Endothelial cell of umbilical vein (primary cell): ENCODE measurements at regions not wholly inside any gene's neighbourhood (a gene's known extent, or its start where the extent isn't known, plus 50 kb on each side); places are given as distances from the start of the nearest gene placed in this dataset.

Experiments
- BruUV-seq: library from RNA; stranded (reverse); fragments of 400-500 nt; replicated peaks from 2 replicates; lab custom pipeline; 2021; lab: Mats Ljungman, UMichigan
- CTCF ChIA-PET: fragments of 300-600, 350-600 bp; sonication (Branson Sonifier 250); formaldehyde crosslinking; loops from one replicate; lab custom pipeline; 2021; ENCODE audit warnings: antibody characterized with exemption, inconsistent platforms; lab: Charles Lee
- POLR2A ChIA-PET: fragments of 300-600, 350-600 bp; sonication (Branson Sonifier 250); formaldehyde crosslinking; loops from one replicate; lab custom pipeline; 2021; ENCODE audit warnings: antibody characterized with exemption, inconsistent platforms; lab: Charles Lee
- DNase-seq: peaks from one replicate; pipeline ENCODE4 v3.0.0-alpha.2; 2011; ENCODE audit warnings: low read depth, low spot score
- FAIRE-seq: peaks from 2 replicates; lab custom pipeline; 2011; peaks lifted over from hg19 to GRCh38; lab: Jason Lieb, UNC
- H2AFZ ChIP-seq: 2 replicates; pipeline ENCODE4 v1.6.0; 2012; ENCODE audit warnings: low read depth, low read length, control low read depth, inconsistent platforms
- H3K27ac ChIP-seq: 2 replicates; pipeline ENCODE4 v1.5.1; 2011; ENCODE audit warnings: low read depth, mild to moderate bottlenecking, control low read depth, low read length, moderate library complexity; ENCODE audit not compliant: insufficient read depth
- H3K27me3 ChIP-seq, 2 experiments: 2 replicates each; pipeline versions ENCODE4 v1.6.0 to v1.6.1; 2011; ENCODE audit warnings: low read length in 2 of 2, mixed read lengths in 1 of 2; ENCODE audit not compliant: control insufficient read depth in 2 of 2, insufficient read depth in 2 of 2
- H3K36me3 ChIP-seq, 2 experiments: 2 replicates in 1 of 2; 3 replicates in 1 of 2; pipeline ENCODE4 v1.5.1; 2011; ENCODE audit warnings: low read length in 2 of 2, mild to moderate bottlenecking in 1 of 2, moderate library complexity in 1 of 2; ENCODE audit not compliant: control insufficient read depth in 2 of 2, insufficient read depth in 2 of 2; ENCODE audit errors: extremely low read depth in 1 of 2
- H3K4me1 ChIP-seq: 3 replicates; pipeline ENCODE4 v1.5.1; 2011; ENCODE audit warnings: mild to moderate bottlenecking, low read length; ENCODE audit not compliant: control insufficient read depth, insufficient read depth; ENCODE audit errors: extremely low read depth
- H3K4me2 ChIP-seq: 2 replicates; pipeline ENCODE4 v1.6.1; 2011; ENCODE audit warnings: low read length, control low read depth, mixed read lengths; ENCODE audit not compliant: insufficient read depth
- H3K4me3 ChIP-seq, 3 experiments: fragments of 200-600 bp in 1 of 3; sonication (generic), shearing (Covaris generic) in 1 of 3; replicated peaks in 1 of 3; 2 replicates each; pipeline ENCODE4 v1.5.1; 2011 to 2016; ENCODE audit warnings: control low read depth in 3 of 3, low read length in 3 of 3, mild to moderate bottlenecking in 2 of 3, inconsistent platforms in 1 of 3, low read depth in 1 of 3, moderate library complexity in 1 of 3; ENCODE audit not compliant: insufficient read depth in 1 of 3
- H3K79me2 ChIP-seq: 2 replicates; pipeline ENCODE4 v1.6.0; 2012; ENCODE audit warnings: low read length, inconsistent platforms; ENCODE audit not compliant: control insufficient read depth, insufficient read depth
- H3K9ac ChIP-seq: replicated peaks from 2 replicates; pipeline ENCODE3; 2011; ENCODE audit warnings: low read length, control low read depth; ENCODE audit not compliant: insufficient read depth; ENCODE audit errors: extremely low read depth
- H3K9me1 ChIP-seq: replicated peaks from 3 replicates; pipeline ENCODE4 v1.6.0; 2011; ENCODE audit warnings: mild to moderate bottlenecking, low read length; ENCODE audit not compliant: control insufficient read depth, insufficient read depth; ENCODE audit errors: extremely low read depth
- H3K9me3 ChIP-seq: replicated peaks from 2 replicates; pipeline ENCODE4 v1.5.1; 2012; ENCODE audit warnings: low read length, inconsistent platforms; ENCODE audit not compliant: control insufficient read depth, insufficient read depth
- H4K20me1 ChIP-seq: replicated peaks from 2 replicates; pipeline ENCODE3; 2011; ENCODE audit warnings: mild to moderate bottlenecking, low read length; ENCODE audit not compliant: control insufficient read depth, insufficient read depth; ENCODE audit errors: extremely low read depth
- CTCF ChIP-seq, 2 donors: IDR thresholded peaks; 1 replicate in 1 of 2; 2 replicates in 1 of 2; pipeline ENCODE4 v1.5.1; 2011; ENCODE audit warnings: low read length in 2 of 2, mild to moderate bottlenecking in 2 of 2, moderate library complexity in 2 of 2, control low read depth in 1 of 2, inconsistent platforms in 1 of 2, low read depth in 1 of 2; ENCODE audit not compliant: insufficient read depth in 1 of 2; ENCODE audit errors: extremely low read depth in 1 of 2
- EZH2 ChIP-seq: IDR thresholded peaks from 2 replicates; pipeline ENCODE4 v1.6.1; 2012; ENCODE audit warnings: borderline replicate concordance, low read depth, mild to moderate bottlenecking, moderate library complexity, low read length, inconsistent platforms; ENCODE audit not compliant: severe bottlenecking
- FOS ChIP-seq: IDR thresholded peaks from 2 replicates; pipeline ENCODE4 v1.6.1; 2011; ENCODE audit warnings: mild to moderate bottlenecking, low read length, moderate library complexity, borderline replicate concordance; ENCODE audit not compliant: insufficient read depth
- GATA2 ChIP-seq: IDR thresholded peaks from 2 replicates; pipeline ENCODE4 v1.7.0; 2011; ENCODE audit warnings: low read depth, mild to moderate bottlenecking, moderate library complexity, mixed read lengths, low read length; ENCODE audit not compliant: insufficient read length, insufficient read depth
- JUN ChIP-seq: IDR thresholded peaks from 2 replicates; pipeline ENCODE4 v1.6.1; 2011; ENCODE audit warnings: borderline replicate concordance, low read depth; ENCODE audit not compliant: insufficient read length, insufficient read depth
- MYC ChIP-seq: IDR thresholded peaks from one replicate; pipeline ENCODE4 v1.6.1; 2011; ENCODE audit warnings: mild to moderate bottlenecking, low read depth, low read length
- POLR2A ChIP-seq: IDR thresholded peaks from 2 replicates; pipeline ENCODE4 v1.6.1; 2012; ENCODE audit warnings: low read depth, mild to moderate bottlenecking, control low read depth, low read length
- POLR2AphosphoS5 ChIP-seq: IDR thresholded peaks from 2 replicates; pipeline ENCODE4 v1.6.1; 2012; ENCODE audit warnings: low read depth, mild to moderate bottlenecking, control low read depth, low read length, moderate library complexity; ENCODE audit not compliant: insufficient read depth
- dilution Hi-C: fragments of 300-500 bp; cut with MboI; formaldehyde crosslinking; loops from one replicate; pipeline ENCODE4 v1.15.0; 2019; ENCODE audit warnings: low sequenced_read_pairs; ENCODE audit not compliant: extremely low pct_ligation_motif_present
- intact Hi-C: fragments of 100-400 bp; cut with micrococcal nuclease; formaldehyde crosslinking; loops from one replicate; pipeline ENCODE4 v1.10.0; 2022
- TF ChIP-seq, protein P1 (sequence below): IDR thresholded peaks from 2 replicates; pipeline ENCODE4 v1.6.1; 2011; ENCODE audit not compliant: insufficient read depth, insufficient read length

GRCh38 chr2:220040346-220040745, 412.9 kb downstream of the SLC4A3 start:
- Histone ChIP-seq H3K4me3 (no peak overlapping the region), H3K9me1 (no peaks in the 10 kb centered on the region), H3K27ac (no peak overlapping the region), H3K36me3 (no peaks in the 10 kb centered on the region), H4K20me1 (no peaks in the 10 kb centered on the region), H3K4me1 (no peaks in the 10 kb centered on the region), H3K27me3 (no peaks in the 10 kb centered on the region), H3K79me2 (no peaks in the 10 kb centered on the region), H2AFZ (no peak overlapping the region), H3K4me2 (no peak overlapping the region), H3K9me3 (peaks cover 2% of the 10 kb centered on the region), H3K9ac (no peak overlapping the region)
- CTCF ChIA-PET, result no interaction called here
- intact Hi-C loops (no loop called here), dilution Hi-C loops (no loop called here)
- no peak for FAIRE-seq
- POLR2A ChIA-PET, result no interaction called here
- DNase-seq, result no peak
- BruUV-seq, result no TSS peak
- TF ChIP-seq MYC (no peak), JUN (no peak), FOS (no peak), CTCF (IDR thresholded peaks at IDR 0.05; ENCODE audit: extremely low read depth in 1 of 2, insufficient read depth in 1 of 2, low read depth in 1 of 2, low read length in 2 of 2) (no peak), EZH2 (no peak), POLR2AphosphoS5 (no peak), GATA2 (no peak), POLR2A (no peak)
- TF ChIP-seq, protein P1, sequence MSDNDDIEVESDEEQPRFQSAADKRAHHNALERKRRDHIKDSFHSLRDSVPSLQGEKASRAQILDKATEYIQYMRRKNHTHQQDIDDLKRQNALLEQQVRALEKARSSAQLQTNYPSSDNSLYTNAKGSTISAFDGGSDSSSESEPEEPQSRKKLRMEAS, result no peak
